ENCODE measurements at regions not wholly inside any gene's neighbourhood (a gene's known extent, or its start where the extent isn't known, plus 50 kb on each side); places are given as distances from the start of the nearest gene placed in this dataset.

GRCh38 chr13:110965038-110965754 lies 50.3 kb upstream of the ANKRD10 start:
- TF ChIP-seq CTCF (IDR thresholded peaks at IDR 0.05) (no peak), POLR2AphosphoS5 (IDR thresholded peaks at IDR 0.05) (no peak)
